ENCODE measurements at regions not wholly inside any gene's neighbourhood (a gene's known extent, or its start where the extent isn't known, plus 50 kb on each side); places are given as distances from the start of the nearest gene placed in this dataset.

DNA sequence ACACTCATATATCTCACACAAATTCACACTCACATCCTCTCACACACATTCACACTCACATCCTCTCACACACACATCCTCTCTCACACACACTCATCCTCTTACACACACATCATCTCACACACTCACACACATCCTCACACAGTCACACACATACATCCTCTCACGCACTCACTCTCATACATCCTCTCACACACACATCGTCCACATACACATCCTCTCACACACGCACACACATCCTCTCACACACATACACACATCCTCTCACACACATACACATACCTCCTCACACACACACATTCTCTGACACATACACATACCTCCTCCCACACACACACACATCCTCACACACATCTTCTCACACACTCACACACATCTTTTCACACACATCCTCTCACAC, 129.1 kb upstream of the SLC30A5 start:
- Mint-ChIP-seq H3K27ac (no peak overlapping the region), H3K9me3 (no peaks in the 10 kb centered on the region), H3K27me3 (no peaks in the 10 kb centered on the region), H3K36me3 (no peaks in the 10 kb centered on the region), H3K4me1 (no peaks in the 10 kb centered on the region), H3K4me3 (no peak overlapping the region)
- no peak for ATAC-seq (ENCODE audit: low read depth)
- no peak for DNase-seq
- POLR2A ChIA-PET = no interaction called here

GRCh38 chr5:68965926-68966325, 127.9 kb upstream of the SLC30A5 start:
- DNase-seq (no peak), ATAC-seq (ENCODE audit: low read depth) (no peak)
- H3K27me3 Mint-ChIP-seq = no peaks in the 10 kb centered on the region
- H3K4me1 Mint-ChIP-seq = no peaks in the 10 kb centered on the region
- no peaks in the 10 kb centered on the region for H3K36me3 Mint-ChIP-seq
- POLR2A ChIA-PET = no interaction called here
- no peak overlapping the region for H3K4me3 Mint-ChIP-seq
- no peak overlapping the region for H3K27ac Mint-ChIP-seq
- no peaks in the 10 kb centered on the region for H3K9me3 Mint-ChIP-seq

DNA sequence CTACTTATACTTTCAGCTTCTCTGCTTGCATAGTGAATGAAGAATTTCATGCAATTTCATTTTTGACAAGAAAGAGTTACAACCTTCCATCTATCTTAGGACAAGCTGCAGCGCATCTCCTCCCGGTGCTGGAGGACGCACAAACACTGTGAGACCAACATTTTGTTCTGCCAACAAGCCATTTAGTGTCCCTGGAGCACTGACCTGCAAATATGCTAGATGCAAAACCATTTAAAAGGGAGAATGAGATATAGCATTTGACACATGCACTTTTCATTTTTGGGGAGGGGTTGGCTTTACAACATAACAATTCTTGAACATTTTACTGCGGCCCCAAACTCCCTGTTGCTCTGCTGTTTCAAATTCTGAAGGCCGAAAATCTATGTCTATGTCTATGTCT, 127.2 kb upstream of the SLC30A5 start:
- POLR2A ChIA-PET = no interaction called here
- Mint-ChIP-seq H3K9me3 (no peaks in the 10 kb centered on the region), H3K27me3 (no peaks in the 10 kb centered on the region), H3K27ac (no peak overlapping the region), H3K36me3 (no peaks in the 10 kb centered on the region), H3K4me1 (no peaks in the 10 kb centered on the region), H3K4me3 (no peak overlapping the region)
- no peak for ATAC-seq (ENCODE audit: low read depth)
- DNase-seq = no peak

DNA sequence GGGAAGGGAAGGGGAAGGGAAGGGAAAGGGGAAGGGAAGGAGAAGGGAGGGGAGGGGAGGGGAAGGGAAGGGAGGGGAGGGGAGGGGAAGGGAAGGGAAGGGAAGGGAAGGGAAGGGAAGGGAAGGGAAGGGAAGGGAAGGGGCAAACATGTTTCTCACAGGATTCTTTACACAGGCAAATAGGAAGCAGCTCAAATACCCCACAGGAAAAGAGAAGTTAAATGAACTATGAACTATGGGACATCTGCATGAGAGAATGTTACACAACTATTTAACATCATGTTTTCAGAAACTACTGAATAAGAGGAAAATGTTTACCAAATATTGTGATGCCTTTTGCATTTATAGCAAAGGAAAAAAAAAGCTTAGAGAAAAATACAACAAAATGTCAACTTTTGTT, 125.4 kb upstream of the SLC30A5 start:
- Mint-ChIP-seq H3K4me3 (no peak overlapping the region), H3K36me3 (no peaks in the 10 kb centered on the region), H3K27ac (no peak overlapping the region), H3K4me1 (no peaks in the 10 kb centered on the region), H3K9me3 (peaks cover 1% of the 10 kb centered on the region), H3K27me3 (no peaks in the 10 kb centered on the region)
- no peak for DNase-seq
- POLR2A ChIA-PET = no interaction called here
- ATAC-seq (ENCODE audit: low read depth) = no peak

DNA sequence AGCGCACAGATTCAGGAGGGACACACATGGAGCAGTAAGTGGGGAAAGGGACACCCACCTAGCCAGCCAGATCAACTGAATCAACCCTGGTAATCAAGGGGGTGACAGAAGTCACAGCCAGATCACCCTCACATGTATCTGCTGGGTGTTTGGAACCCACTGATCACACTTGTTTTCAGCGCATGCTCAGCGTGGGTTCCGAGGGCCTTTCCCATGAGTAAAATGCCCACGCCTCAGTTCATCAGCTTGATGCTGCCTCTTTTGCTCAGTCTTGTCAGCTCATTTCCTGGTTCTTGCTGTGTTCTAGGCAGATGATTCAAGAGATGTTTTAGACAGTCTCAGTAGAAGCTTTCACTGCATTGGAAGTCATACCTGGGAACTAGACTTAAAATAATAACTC, 123.2 kb upstream of the SLC30A5 start:
- no peak for ATAC-seq (ENCODE audit: low read depth)
- DNase-seq = no peak
- H3K4me1 Mint-ChIP-seq = no peaks in the 10 kb centered on the region
- H3K36me3 Mint-ChIP-seq = no peaks in the 10 kb centered on the region
- H3K9me3 Mint-ChIP-seq = peaks cover 2% of the 10 kb centered on the region
- no peak overlapping the region for H3K27ac Mint-ChIP-seq
- POLR2A ChIA-PET = no interaction called here
- no peaks in the 10 kb centered on the region for H3K27me3 Mint-ChIP-seq
- H3K4me3 Mint-ChIP-seq = no peak overlapping the region

GRCh38 chr5:68973696-68974095, 120.1 kb upstream of the SLC30A5 start:
- no peak for DNase-seq
- Mint-ChIP-seq H3K4me1 (no peaks in the 10 kb centered on the region), H3K27me3 (no peaks in the 10 kb centered on the region), H3K4me3 (no peak overlapping the region), H3K36me3 (no peaks in the 10 kb centered on the region), H3K27ac (no peak overlapping the region), H3K9me3 (peaks cover 6% of the 10 kb centered on the region)
- no peak for ATAC-seq (ENCODE audit: low read depth)
- POLR2A ChIA-PET = no interaction called here

- H3K9me3 Mint-ChIP-seq = no peaks in the 10 kb centered on the region
- H3K36me3 Mint-ChIP-seq = no peaks in the 10 kb centered on the region
- no peak overlapping the region for H3K27ac Mint-ChIP-seq
- POLR2A ChIA-PET = no interaction called here
- H3K27me3 Mint-ChIP-seq = peaks cover 4% of the 10 kb centered on the region
- no peaks in the 10 kb centered on the region for H3K4me1 Mint-ChIP-seq
- ATAC-seq (ENCODE audit: low read depth) (no peak), DNase-seq (no peak)
- H3K4me3 Mint-ChIP-seq = no peak overlapping the region
These were observed 110.8 kb upstream of the SLC30A5 start for GRCh38 chr5:68983043-68983442.

GRCh38 chr5:68983959-68984358, 109.9 kb upstream of the SLC30A5 start:
- H3K27me3 Mint-ChIP-seq = peaks cover 4% of the 10 kb centered on the region
- ATAC-seq (ENCODE audit: low read depth) = no peak
- POLR2A ChIA-PET = no interaction called here

GRCh38 chr5:68991279-68992084, 102.3 kb upstream of the SLC30A5 start:
- no peaks in the 10 kb centered on the region for H3K9me3 Mint-ChIP-seq
- peaks cover 3% of the 10 kb centered on the region for H3K27me3 Mint-ChIP-seq
- no peak overlapping the region for H3K27ac Mint-ChIP-seq
- H3K4me1 Mint-ChIP-seq = peaks cover 9% of the 10 kb centered on the region
- DNase-seq (no peak), ATAC-seq (ENCODE audit: low read depth) (no peak)
- no peak overlapping the region for H3K4me3 Mint-ChIP-seq
- H3K36me3 Mint-ChIP-seq = no peaks in the 10 kb centered on the region
- POLR2A ChIA-PET = no interaction called here

More at GRCh38 chr5:68983959-68984358, 109.9 kb upstream of the SLC30A5 start:
- no peak for DNase-seq
- no peaks in the 10 kb centered on the region for H3K36me3 Mint-ChIP-seq
- H3K4me1 Mint-ChIP-seq = no peaks in the 10 kb centered on the region
- no peaks in the 10 kb centered on the region for H3K9me3 Mint-ChIP-seq
- no peak overlapping the region for H3K27ac Mint-ChIP-seq
- no peak overlapping the region for H3K4me3 Mint-ChIP-seq

GRCh38 chr5:68994645-68995044, 99.2 kb upstream of the SLC30A5 start:
- Mint-ChIP-seq H3K4me1 (peaks cover 9% of the 10 kb centered on the region), H3K27ac (no peak overlapping the region), H3K27me3 (peaks cover 3% of the 10 kb centered on the region), H3K36me3 (no peaks in the 10 kb centered on the region), H3K4me3 (no peak overlapping the region), H3K9me3 (no peaks in the 10 kb centered on the region)
- DNase-seq = no peak
- no peak for ATAC-seq (ENCODE audit: low read depth)
- POLR2A ChIA-PET = no interaction called here

GRCh38 chr5:68995845-68996545, 97.8 kb upstream of the SLC30A5 start:
- Mint-ChIP-seq H3K9me3 (no peaks in the 10 kb centered on the region), H3K27ac (no peak overlapping the region), H3K36me3 (no peaks in the 10 kb centered on the region), H3K4me1 (peaks cover 9% of the 10 kb centered on the region), H3K4me3 (no peak overlapping the region), H3K27me3 (no peaks in the 10 kb centered on the region)
- POLR2A ChIA-PET = no interaction called here
- DNase-seq (no peak), ATAC-seq (ENCODE audit: low read depth) (no peak)

DNA sequence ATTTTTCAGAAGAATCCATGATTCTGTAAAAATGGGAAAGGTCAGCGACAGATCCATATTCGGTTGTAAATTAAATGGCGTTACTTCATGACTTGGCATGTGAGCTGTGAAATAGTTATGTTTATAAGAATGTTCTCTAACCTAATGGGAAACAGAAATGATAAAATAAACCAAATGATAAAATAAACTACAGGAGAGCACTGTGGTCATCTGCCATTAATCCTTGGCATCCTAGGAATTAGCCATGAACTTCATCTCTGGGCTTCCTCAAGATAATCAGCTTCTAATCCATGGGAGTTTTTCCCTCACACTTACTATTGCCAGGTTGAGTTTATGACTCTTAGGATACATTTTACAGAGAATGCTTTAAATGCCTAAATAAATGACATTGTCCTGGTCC, 94.6 kb upstream of the SLC30A5 start:
- no peak for DNase-seq
- H3K36me3 Mint-ChIP-seq = no peaks in the 10 kb centered on the region
- no peak overlapping the region for H3K27ac Mint-ChIP-seq
- ATAC-seq (ENCODE audit: low read depth) = no peak
- no peaks in the 10 kb centered on the region for H3K27me3 Mint-ChIP-seq
- POLR2A ChIA-PET = no interaction called here
- no peaks in the 10 kb centered on the region for H3K9me3 Mint-ChIP-seq
- peaks cover 9% of the 10 kb centered on the region for H3K4me1 Mint-ChIP-seq
- H3K4me3 Mint-ChIP-seq = no peak overlapping the region

DNA sequence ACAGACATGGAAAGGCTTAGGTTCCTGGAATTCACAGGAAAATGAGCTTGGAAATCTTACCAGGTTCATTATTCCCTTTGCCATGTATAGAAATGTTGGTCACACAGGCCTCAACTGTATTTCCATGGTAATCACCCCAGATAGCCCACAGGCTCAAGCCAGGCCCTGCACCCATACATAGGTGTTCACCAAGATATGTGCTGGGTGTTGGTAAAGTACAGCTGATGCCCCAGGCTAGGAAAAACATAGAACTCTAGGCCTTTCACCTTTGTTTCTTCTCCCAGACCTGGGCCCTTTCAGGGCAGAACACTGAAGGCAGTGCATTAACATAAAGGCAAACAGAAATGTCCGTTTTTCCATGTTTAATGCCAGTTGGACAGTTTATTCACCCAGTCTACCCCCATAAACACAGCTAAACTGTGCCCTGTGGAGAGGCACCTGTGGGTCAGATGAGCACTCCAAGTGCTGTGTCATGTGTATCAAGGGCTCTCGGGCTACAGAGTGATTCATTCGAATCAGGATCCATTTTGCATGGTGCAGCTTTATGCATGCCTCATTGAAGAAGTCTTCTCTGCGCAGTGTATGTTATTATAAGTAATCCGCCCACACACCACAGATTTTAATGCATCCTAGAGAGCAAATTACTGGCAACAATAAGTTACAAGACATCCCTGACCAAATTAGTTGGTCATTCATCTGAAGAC, 93.4 kb upstream of the SLC30A5 start:
- H3K4me3 Mint-ChIP-seq = no peak overlapping the region
- no peak for ATAC-seq (ENCODE audit: low read depth)
- H3K4me1 Mint-ChIP-seq = peaks cover 8% of the 10 kb centered on the region
- H3K27me3 Mint-ChIP-seq = peaks cover 2% of the 10 kb centered on the region
- H3K9me3 Mint-ChIP-seq = no peaks in the 10 kb centered on the region
- no peaks in the 10 kb centered on the region for H3K36me3 Mint-ChIP-seq
- POLR2A ChIA-PET = no interaction called here
- no peak for DNase-seq
- H3K27ac Mint-ChIP-seq = no peak overlapping the region

DNA sequence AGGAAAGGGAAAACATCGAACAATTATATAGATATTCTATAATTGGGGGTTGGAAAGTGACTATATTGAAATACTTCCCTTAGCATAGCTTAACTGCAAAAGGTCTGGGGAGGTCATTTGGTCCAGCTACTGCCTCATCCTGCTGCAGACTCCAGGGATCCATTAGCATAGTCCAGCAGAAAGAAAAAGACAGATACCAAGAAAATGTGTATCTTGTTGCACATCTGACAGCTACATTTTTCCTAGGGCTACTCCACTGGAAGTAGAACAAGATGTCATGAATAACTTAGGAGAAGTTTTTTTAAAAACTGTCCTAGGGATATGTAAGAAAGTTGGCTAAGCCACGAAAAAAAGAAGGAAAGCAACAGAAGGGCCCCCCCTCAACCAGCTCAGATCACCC, 92.9 kb upstream of the SLC30A5 start:
- no peak for ATAC-seq (ENCODE audit: low read depth)

More for the DNA sequence above, 92.9 kb upstream of the SLC30A5 start:
- no peaks in the 10 kb centered on the region for H3K36me3 Mint-ChIP-seq
- peaks cover 2% of the 10 kb centered on the region for H3K27me3 Mint-ChIP-seq
- DNase-seq = no peak
- no peak overlapping the region for H3K4me3 Mint-ChIP-seq
- POLR2A ChIA-PET = no interaction called here
- H3K9me3 Mint-ChIP-seq = no peaks in the 10 kb centered on the region
- H3K27ac Mint-ChIP-seq = no peak overlapping the region
- peaks cover 2% of the 10 kb centered on the region for H3K4me1 Mint-ChIP-seq

Measured in activated naive CD8-positive, alpha-beta T cell treated with anti-CD3 and anti-CD28 coated beads, Interleukin-2, amount 10 ng/mL, durations not matched to agents 7 days and 5 days (primary cell).